GM11168 (cell line): ENCODE measurements at regions not wholly inside any gene's neighbourhood (a gene's known extent, or its start where the extent isn't known, plus 50 kb on each side); places are given as distances from the start of the nearest gene placed in this dataset.

Experiments used
- in situ Hi-C: fragments of 300-500 bp; cut with MboI; formaldehyde crosslinking; loops from one replicate; pipeline ENCODE4 v1.12.0; 2022; ENCODE audit warnings: low sequenced_read_pairs; ENCODE audit not compliant: unreplicated experiment

DNA sequence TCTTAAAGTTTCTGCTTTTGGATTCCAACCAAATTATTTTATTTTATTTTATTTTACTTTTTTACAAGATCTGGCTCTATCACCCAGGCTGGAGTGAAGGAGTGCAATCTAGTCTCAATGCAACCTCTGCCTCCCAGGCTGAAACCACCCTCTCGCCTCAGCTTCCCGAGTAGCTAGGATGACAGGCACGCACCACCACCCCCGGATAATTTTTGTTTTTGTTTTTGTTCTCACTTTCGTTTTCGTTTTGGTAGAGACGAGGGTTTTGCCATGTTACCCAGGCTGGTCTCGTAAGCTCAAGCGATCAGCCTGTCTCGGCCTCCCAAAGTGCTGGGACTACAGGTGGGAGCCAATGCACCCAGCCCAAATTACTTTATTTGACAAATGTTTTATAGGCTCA is 219.8 kb downstream of the ETS1 start:
- in situ Hi-C loops, result no loop called here

DNA sequence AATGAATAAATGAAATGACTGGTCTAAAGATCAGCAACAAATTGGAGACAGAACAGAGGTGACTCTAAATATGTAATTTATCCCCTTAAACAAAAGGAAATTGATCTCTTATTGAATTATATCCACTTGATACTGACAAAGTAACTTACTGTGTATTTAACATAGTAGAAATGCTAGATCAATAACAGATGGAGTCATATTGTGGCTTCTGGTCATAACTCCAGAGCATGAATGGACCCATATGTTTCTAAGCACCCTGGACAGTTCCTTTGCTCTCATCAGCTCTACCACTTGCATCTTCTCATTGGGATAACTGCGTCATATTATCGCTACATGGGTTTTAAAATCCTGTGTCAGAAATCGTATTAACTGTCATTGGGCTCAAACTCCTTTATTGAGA is 222.3 kb downstream of the ETS1 start:
- in situ Hi-C loops, result no loop called here

DNA sequence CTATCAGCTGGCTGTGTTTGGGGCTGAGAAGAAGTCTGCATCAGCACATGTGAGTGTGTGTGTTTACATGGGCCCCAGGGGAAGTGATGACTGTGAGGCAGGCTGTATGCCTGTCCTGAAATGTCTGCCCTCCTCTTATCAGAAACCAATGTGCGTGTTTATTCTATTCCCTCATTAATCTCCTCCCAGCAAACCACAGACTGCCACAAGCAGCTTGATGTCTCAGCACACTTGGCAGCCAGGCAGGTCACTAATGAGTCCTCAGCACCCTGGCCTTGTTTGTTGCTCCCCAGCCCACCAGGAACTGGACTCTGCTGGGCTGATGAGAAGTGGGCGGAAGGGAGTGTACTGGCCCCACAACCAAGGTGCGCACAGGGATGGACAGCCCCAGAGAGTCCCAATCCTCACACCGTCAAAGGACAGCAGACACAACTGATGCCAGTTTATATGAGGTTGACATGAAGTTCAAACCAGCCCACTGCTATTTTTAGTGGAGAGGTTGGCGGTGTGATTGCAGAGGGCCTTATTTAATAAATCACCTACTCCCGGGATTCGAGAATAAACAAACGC is 225.8 kb downstream of the ETS1 start:
- in situ Hi-C loops, result no loop called here

DNA sequence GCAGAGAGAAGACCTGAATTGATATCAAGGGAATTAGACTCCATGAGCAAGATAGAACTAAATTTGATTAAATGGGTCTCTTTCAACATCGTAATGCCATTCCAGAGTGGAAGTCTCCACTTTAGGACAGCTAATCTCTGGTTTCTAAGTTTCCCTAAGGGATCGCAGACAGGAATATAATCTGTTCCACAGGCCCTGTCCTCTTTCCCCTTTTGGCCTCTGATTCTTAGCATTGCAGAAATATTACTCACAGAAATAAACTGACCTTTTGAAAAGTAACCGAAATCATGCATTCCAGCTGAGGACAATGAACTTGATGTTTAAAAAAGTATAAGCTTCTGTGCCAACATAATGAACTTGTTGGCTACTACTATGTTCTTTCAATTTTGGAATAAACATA is 227.8 kb downstream of the ETS1 start:
- in situ Hi-C loops, result no loop called here

DNA sequence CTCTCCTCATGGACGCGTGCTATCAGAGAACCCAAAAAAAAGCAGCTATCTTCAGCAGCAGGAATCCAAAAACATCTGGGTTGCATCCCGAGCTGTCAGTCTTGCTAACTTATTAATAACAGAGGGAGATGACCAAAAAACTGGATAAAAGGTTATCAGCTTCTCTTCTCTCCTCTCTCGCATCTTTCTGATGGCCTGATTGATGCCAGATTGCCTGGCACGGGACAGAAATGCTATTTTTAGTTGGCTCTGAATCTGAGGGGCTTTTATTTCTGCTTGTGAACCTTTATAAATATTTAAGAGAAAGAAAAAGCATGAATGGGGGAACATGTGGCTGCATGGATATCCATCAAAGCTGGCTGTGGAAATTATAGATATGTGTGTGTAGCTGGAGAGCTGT is 230.3 kb downstream of the ETS1 start:
- in situ Hi-C loops, result no loop called here

DNA sequence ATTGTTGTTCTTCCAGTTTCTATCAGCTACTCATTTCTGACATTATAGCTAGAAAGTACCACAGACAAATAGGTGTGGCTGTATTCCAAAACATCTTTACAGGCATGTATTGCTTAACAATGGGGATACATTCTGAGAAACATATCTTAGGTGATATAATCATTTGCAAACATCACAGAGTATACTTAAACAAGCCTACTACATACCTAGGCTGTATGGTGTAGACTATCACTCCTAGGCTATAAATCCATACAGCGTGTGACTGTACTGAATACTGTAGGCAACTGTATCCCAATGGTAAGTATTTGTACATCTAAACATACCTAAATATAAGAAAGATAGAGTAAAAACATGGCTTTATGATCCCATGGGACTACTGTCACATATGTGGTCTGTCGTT is 231.8 kb downstream of the ETS1 start:
- in situ Hi-C loops, result no loop called here

DNA sequence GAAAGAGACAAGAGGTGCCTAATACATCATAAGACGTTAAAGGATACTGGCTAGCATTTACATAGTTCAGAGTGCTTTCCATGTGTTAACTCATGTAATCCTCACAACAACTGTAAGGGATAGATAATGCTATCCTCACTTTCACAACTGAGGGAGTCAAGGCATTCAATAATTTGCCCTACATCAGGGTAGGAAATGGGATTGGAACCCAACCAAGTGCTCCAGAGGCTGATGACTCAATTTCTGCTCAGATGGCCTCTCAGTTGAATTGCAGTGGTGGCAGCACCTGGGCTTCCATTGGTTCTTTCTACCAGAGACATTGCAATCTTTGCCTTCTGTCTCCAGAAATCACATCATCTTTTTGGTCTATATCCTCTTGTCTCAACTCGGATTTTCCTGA is 232.9 kb downstream of the ETS1 start:
- in situ Hi-C loops, result no loop called here

DNA sequence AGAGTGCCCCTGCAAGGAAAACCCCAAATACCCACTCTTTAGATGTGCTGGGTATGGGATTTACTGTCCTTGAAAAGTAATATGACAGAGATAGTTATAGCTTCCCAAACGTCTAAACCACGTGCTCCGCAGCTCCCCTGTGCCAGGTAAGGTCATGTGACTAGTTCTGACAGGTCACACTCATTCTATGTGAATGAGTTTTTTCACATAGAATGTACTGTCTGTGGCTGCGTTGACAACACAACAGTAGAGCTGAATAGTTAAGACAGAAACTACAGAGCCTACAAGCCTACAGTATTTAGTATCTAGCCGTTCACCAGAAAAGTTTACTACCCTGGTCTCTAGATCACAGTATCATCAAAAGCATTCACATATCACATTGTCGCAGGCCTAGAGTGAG is 236.2 kb downstream of the ETS1 start:
- in situ Hi-C loops, result no loop called here

DNA sequence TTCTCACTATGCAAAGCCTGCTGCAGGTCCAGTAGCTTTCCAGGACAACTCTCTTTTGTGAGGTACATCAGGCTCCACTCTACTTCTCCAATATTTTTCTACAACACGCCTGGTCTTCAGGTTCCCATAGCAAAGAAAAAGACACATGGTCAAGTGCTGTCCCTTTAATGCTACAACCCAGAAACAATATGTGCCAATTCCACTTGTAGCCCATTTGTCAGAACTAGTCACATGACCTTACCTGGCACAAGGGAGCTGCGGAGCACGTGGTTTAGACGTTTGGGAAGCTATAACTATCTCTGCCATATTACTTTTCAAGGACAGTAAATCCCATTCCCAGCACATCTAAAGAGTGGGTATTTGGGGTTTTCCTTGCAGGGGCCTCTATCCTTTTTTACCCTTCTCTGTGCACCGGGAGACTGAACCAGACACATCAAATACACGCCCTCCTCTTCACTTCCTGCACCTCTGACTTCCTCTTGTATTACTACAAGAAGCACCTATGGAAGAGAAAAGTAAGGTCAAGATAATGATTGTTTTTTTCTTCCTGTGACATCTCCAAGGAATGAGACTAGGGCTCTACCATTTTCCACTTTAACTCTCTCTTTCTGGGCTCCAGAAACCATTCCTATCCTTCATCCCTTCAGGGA is 237.6 kb downstream of the ETS1 start:
- in situ Hi-C loops, result no loop called here

DNA sequence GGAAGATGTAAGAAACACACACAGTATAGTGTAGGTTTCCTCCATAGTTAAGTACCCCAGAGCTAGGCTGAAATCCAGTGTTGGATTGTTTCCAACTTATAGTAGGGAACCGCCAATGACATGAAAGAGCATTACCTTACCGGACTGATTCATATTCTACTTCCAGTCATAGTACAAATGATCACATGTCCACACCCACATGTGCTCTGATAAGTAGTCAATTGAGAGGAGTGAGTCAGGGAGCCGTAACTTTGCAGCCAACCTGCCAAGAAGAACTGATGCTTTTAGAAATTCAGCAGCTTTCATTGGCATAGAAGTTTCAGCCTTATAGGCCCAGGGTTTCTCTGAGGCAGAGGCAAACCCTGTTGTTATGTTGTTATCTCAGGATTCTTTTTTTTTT is 240.6 kb downstream of the ETS1 start:
- in situ Hi-C loops, result no loop called here

DNA sequence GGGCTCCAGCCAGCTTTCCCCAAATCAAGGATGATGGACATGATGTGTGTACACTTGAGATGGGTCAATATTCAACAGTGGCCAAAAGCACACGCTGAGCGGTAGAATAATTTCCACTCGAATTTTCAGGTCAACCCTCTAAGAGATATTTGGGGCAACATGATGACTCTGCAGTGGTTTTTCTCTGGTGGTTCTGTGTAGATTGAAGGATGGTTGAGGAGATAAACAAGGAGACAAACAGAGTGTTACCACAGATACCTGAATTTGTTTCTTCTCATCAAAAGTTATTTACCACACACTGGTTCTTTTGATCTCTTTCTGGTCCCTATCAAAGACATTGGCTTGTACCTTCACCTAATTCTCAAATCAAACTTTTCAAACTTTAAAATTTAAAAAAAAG is 242.0 kb downstream of the ETS1 start:
- in situ Hi-C loops, result no loop called here

DNA sequence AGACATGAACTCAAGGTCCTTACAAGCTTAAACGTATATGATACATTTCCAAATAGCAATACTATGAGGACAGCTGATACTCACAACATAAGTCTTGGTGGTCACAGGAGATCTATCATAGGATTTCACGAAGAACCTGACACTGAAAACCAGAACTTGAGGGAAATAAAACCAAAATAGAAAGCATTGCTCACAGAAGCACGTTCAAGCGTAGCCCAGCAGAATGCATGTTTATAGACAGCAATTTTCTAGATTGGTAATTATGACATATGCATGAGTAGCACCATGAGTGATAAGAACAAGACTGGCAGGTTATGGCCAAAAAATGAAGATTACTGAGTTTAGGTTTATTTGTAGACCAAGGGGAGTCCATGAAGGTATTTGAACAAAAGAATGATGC is 243.5 kb downstream of the ETS1 start:
- in situ Hi-C loops, result no loop called here

DNA sequence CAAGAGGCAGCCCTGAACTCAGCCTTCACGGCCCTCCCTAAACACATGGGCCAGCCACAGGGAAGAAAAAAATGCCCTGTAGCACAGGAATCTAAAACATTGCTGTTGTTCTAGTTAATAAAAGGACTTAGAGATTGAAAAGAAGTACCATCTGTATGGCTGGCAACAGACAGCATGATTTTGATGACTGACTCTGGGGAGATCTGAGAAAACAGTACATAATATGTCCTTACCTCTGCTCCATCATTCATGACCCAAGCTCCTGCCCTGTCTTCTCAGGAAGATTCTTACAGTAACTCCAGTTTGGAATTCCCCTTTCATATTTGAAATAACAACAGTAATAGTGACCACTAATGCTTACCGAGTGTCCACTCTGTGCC is 244.2 kb downstream of the ETS1 start:
- in situ Hi-C loops, result no loop called here

DNA sequence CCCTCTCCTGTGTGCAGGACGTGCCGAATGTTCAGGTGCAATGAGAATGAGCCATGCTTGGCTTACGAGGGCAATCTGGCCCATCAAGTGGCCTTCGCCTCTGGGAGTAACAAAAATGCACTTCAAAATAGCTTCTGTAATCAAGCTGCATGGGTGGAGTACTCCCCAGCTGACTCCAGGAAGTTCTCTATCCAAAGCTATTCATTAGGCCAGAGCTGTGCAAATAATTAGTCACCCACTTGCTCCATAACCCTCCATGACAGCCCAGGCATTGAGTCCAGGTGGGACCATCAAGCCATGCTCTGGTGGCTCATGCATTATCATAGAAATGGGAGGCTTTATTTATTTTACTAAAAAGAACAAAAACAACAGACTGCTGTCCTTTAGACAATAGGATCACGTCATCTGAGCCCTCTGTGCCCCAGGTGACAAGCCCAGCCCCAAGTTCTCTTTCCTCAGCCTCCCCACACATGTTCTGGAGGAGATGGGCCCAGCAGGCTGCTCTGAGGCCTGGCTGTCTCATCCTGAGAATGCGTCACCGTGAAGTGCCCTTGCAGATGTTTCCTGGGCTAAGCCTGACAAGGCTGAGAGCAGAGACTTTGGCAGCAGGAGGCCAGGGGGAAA is 244.7 kb downstream of the ETS1 start:
- in situ Hi-C loops, result no loop called here

DNA sequence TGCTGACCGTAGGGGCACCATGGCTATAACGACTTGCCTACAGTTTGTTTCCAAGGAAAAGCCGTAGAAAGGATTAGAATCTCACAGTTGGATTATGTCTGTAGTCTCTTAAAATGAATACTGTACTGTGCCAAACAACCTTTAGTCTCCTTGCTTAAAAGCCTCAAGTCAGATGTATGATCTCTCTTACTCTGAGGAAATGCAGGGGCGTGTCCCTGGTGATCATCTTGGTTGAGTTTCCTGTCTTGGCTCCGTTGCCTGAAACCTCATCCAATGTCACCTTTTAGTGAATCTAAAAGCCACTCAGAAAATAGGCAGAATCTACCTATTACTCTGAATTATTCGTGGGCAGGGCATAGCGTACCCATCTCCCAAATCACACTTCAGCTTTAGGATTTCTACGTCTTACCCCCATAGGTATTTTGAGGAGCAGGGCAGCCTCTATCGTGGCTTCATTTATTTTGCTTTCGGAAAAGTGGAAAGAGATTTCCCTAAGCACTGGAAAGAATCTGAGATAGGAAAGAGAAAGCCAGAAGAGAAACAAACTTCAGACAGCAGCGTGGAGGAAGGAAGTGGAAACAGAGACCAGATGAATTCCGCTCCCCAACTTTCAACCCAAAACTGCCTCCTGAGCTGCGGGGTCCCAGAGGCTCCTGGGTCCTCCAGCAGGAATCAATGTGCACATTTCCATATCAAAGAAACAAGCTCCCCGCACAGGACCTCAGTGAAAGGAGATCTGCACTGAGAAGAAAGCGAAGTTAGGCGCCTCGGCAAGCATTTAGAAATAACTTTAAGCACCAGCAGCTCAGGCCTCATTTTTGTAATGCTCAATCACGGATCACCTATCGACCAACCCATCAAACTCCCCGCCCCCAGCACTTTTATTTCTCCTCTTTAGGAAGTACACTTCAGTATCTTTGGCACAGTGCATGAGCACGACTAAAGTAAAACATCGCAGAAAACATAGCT is 245.8 kb downstream of the ETS1 start:
- in situ Hi-C loops, result no loop called here

DNA sequence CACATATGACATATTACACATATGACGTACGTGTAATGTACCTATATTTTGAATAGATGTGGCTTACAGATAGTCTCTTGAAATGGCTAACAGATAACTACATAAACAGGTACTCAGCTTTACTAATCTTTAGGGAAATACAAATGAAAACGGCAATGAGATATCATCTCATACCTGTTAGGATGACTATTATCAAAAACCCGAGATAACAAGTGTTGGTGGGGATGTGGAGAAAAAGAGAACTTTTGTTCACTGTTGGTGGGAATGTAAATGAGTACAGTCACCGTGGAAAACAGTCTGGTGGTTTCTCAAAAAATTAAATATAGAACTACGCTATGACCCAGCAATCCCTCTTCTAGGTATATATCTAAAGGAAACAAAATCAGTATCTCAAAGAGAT is 247.6 kb downstream of the ETS1 start:
- in situ Hi-C loops, result no loop called here

DNA sequence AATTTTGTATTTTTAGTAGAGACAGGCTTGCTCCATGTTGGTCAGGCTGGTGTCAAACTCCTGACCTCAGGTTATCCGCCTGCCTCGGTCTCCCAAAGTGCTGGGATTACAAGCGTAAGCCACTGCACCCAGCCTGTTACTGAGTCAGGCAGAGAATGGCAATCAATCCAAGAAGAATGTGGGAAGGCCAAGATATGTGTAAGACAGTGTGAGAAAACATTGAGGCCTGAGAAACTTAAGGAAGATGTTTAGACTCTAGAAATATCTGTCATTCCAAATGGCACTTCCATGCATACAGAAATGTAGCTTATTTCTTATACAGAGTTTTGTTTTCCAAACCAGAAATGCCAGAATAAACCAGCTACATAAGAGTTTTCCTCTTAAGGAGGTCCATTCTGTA is 248.5 kb downstream of the ETS1 start:
- in situ Hi-C loops, result no loop called here

DNA sequence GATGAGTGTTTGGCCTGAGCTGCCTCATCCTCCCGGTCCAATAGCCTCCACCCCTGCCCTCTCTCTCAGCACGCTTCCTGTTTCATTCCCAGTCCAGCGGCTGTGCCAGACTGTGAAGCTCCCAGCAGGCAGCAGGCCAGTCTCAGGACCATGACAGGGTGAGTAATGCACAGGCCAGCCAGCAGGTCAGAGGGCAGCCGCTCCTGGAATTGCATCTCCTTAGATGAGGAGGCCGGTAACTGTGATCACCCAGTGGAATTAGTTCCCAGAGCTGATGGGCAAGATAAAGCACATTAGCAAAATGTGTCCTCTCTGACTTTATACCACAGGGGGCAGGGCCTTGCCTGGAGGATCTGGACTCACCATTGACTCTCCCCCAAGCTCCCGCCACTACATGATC is 251.2 kb downstream of the ETS1 start:
- in situ Hi-C loops, result no loop called here

DNA sequence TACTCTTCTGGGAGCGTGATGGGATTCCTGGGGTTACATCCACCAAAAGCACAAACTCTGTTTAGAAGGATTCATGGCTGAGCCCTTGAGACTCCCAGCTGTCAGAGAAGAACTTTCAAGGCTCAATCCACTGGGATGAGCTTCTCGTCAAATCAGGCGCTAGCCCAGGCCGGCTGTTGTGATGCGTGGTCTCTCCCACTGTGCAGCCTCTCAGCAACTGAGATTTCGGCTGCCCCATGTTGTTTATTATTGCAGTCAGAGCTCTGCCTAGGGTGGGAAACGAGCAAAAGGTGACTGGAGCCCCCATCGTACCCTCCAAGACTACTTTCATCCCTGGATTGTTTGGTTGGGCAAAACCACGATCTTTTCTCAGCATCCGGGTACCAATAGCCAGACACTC is 251.6 kb downstream of the ETS1 start:
- in situ Hi-C loops, result no loop called here

DNA sequence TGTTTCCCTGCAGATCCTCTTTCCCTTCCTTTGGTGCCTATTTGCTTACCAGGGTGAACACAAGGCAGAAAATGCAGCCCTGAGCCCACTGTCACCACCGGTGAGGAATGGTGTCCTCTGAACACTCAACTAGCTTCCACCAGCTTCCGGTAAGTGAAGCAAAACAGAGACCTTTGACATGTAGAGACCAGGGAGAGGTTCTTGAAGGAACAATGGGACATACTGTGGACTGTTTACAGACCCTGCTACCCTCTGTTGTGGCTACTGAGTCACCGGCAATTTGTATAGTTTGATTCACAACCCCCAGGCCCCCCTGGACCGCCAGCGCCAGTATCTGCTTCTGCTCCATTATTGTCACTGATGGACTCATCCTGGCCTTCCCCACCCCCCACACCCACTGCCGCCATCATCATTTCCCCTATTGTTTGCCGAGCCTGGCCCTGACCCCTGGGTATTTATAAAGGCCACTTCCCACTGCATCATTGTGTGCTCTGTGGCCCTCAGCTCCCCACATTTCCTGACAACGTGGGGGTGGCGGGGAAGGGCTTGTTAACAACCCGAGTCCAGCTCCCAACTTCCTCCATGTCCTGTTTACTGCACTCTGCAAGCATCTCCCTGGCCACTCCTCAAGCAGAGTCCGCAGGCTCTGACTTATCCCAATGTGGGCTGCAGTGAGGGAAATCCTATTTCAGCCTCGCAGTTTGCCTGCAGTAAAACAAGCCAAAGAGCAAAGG is 252.9 kb downstream of the ETS1 start:
- in situ Hi-C loops, result no loop called here
